Mucosa of descending colon (tissue), 3 donors: ENCODE measurements at regions not wholly inside any gene's neighbourhood (a gene's known extent, or its start where the extent isn't known, plus 50 kb on each side); places are given as distances from the start of the nearest gene placed in this dataset.
"Not testable (repeated sequence)": the region's sequence is repeated elsewhere in the genome, so short reads cannot be mapped to it uniquely, and the experiment has no call there.

Experiments
- ATAC-seq: fragments of 200-7000 bp; cut with Tn5 transposase; one replicate; pipeline ENCODE4 v1.9.1; 2020; ENCODE audit warnings: mild to moderate bottlenecking, moderate library complexity
- DNase-seq, 3 donors: peaks; one replicate each; pipeline ENCODE4 v3.0.0-alpha.2; 2020
- H3K36me3 ChIP-seq: fragments of 200-600 bp; one replicate; pipeline ENCODE4 v1.8.0; 2021; ENCODE audit warnings: low read depth, mild to moderate bottlenecking
- H3K4me1 ChIP-seq: fragments of 200-600 bp; one replicate; pipeline ENCODE4 v1.8.0; 2021; ENCODE audit warnings: low read depth, mild to moderate bottlenecking
- H3K4me3 ChIP-seq: fragments of 200-600 bp; one replicate; pipeline ENCODE4 v1.8.0; 2021; ENCODE audit warnings: mild to moderate bottlenecking
- H3K9me3 ChIP-seq: fragments of 200-600 bp; one replicate; pipeline ENCODE4 v1.8.0; 2021; ENCODE audit warnings: mild to moderate bottlenecking
- intact Hi-C, 2 donors: fragments of 100-400 bp; cut with DNase I in 1 of 2; cut with micrococcal nuclease in 1 of 2; formaldehyde crosslinking; loops; one replicate each; pipeline versions ENCODE4 v1.11.0 to v1.11.1; 2022; cut with DNase I, micrococcal nuclease
- TF ChIP-seq, protein P1 (sequence below): fragments of 200-600 bp; IDR thresholded peaks from one replicate; pipeline ENCODE4 v1.8.0; 2022; ENCODE audit warnings: antibody characterized with exemption, mild to moderate bottlenecking
- donor health status: DM: no; HTN: no; CAD: no; lungs with moderate emphysema.
- donor health status: DM: no; HTN: no; CAD: no.
- donor health status: DM: no; HTN: yes; CAD: no.

DNA sequence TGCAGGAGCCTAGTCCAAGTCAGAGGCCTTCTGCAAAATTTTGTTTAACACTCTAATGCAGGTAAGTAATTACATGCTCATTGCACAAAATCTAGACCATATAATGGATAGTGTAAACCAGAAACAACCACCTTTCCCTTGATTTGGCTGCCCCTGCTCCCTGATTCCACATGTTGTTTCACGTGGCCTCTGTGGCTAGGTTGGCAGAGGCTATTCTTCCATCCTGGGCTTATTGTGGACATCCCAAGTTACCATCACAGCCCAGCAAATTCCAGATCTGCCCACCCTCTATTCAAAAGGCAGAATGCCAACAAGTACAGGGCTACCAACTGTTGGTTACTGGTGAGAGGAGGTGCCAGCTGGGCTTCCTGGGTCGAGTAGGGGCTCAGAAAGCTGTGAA lies 794.5 kb upstream of the GRM7 start:
- H3K4me3 ChIP-seq, result no peak overlapping the region
- H3K36me3 ChIP-seq, result no peaks in the 10 kb centered on the region
- no peak for ATAC-seq
- H3K9me3 ChIP-seq, result no peaks in the 10 kb centered on the region
- intact Hi-C loops, result no loop called here
- no peak for DNase-seq
- TF ChIP-seq, protein P1, sequence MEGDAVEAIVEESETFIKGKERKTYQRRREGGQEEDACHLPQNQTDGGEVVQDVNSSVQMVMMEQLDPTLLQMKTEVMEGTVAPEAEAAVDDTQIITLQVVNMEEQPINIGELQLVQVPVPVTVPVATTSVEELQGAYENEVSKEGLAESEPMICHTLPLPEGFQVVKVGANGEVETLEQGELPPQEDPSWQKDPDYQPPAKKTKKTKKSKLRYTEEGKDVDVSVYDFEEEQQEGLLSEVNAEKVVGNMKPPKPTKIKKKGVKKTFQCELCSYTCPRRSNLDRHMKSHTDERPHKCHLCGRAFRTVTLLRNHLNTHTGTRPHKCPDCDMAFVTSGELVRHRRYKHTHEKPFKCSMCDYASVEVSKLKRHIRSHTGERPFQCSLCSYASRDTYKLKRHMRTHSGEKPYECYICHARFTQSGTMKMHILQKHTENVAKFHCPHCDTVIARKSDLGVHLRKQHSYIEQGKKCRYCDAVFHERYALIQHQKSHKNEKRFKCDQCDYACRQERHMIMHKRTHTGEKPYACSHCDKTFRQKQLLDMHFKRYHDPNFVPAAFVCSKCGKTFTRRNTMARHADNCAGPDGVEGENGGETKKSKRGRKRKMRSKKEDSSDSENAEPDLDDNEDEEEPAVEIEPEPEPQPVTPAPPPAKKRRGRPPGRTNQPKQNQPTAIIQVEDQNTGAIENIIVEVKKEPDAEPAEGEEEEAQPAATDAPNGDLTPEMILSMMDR, result no peak
- H3K4me1 ChIP-seq, result no peaks in the 10 kb centered on the region

DNA sequence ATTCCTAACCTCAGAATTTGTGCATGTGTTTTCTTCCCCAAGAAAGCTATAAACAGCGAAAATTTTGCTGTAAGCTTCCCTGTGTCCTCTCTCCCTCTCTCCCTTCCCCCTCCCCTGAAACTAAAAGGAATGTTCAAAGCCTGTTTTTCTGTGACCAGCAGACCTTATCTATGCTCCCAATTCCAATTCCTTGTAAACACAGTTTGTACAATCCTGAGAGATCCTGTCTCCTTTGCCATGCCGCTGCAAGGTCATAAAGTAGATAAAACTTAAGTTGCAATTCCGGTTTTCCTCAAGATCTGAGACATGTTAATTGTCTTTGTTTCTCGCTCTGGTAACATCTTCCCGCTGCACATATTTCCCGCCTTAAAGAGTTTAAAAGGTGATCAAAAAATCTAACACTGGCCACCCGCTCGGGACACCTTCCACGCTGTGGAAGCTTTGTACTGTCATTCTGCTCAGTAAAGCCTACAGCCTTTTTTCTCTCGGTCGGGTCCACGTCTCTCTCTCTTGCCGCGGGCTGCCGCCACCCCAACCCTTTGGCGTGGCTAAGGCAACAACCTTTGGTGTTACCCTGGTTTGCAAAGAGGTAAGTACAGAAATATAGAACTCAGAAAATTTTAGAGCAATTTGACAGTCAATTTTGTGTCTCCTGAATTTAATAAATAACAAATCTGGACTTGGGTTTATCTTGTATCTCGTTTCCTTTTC lies 793.9 kb upstream of the GRM7 start:
- H3K4me3 ChIP-seq, H3K4me1 ChIP-seq, H3K9me3 ChIP-seq, ATAC-seq, intact Hi-C loops, H3K36me3 ChIP-seq: not testable (repeated sequence)
- peak in 1 of 3 donors; percentile 25 for DNase-seq

DNA sequence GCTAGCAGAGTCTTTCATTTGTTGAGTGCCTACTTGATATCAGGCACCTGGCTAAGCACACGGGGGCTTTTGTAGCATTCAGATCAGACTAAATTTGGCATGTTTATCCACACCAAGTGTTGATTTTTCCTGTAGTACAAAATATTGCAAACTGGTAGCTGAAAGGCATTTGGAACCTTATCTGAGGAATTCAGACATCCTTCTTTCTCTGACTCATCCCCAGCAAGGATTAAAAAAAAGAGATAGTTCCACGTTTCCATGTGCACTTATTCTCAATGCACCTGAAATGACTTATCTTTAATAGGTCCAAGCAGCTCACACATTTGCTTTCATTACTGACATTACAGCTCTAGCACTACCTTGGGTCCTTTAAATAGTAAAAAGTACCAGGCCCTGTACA lies 786.0 kb upstream of the GRM7 start:
- intact Hi-C loops, result no loop called here
- TF ChIP-seq, protein P1, result no peak
- Histone ChIP-seq H3K4me3 (no peak overlapping the region), H3K4me1 (no peaks in the 10 kb centered on the region), H3K9me3 (no peaks in the 10 kb centered on the region), H3K36me3 (no peaks in the 10 kb centered on the region)
- no peak for ATAC-seq
- DNase-seq, result no peak

DNA sequence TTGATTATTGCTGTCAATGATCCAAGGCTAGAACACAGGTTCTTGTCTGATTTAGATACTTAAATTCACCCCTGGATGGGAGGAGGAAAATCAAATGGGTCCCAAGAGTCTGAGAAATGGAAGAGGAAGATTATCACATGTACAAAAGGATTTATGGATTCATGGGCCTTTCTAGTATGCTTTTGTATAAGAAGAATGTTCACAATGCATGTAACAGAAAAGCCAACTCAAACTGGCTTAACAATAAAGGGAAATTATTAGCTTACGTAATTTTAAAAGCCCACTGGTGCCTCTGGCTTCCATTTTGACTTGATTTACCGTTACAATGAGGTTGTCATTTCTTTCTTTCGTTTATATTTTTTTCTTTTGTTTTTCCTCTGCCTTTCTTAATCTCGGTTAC lies 782.5 kb upstream of the GRM7 start:
- Histone ChIP-seq H3K36me3 (no peaks in the 10 kb centered on the region), H3K4me3 (no peak overlapping the region), H3K9me3 (no peaks in the 10 kb centered on the region), H3K4me1 (no peaks in the 10 kb centered on the region)
- DNase-seq (no peak), ATAC-seq (no peak)
- TF ChIP-seq, protein P1, result no peak
- intact Hi-C loops, result no loop called here

DNA sequence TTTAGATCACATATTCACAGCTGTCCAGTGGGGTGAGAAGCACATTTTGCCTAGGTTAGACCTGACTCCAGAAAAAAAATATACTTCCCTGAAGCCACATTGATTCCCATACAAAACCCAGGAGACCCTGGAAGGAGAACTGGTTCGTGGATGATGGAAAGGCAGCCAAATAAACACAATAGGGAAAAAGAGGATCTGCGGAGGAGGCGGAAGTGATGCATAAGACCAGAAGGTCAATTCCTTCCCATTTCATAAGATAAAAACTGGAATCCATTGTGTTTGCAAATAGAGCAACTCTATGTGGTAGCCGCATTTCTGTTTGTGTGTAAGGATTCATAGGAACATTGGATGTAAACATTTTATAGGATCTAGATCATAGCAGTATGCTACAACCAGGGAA lies 781.9 kb upstream of the GRM7 start:
- H3K4me1 ChIP-seq, result no peaks in the 10 kb centered on the region
- no peak for ATAC-seq

DNA sequence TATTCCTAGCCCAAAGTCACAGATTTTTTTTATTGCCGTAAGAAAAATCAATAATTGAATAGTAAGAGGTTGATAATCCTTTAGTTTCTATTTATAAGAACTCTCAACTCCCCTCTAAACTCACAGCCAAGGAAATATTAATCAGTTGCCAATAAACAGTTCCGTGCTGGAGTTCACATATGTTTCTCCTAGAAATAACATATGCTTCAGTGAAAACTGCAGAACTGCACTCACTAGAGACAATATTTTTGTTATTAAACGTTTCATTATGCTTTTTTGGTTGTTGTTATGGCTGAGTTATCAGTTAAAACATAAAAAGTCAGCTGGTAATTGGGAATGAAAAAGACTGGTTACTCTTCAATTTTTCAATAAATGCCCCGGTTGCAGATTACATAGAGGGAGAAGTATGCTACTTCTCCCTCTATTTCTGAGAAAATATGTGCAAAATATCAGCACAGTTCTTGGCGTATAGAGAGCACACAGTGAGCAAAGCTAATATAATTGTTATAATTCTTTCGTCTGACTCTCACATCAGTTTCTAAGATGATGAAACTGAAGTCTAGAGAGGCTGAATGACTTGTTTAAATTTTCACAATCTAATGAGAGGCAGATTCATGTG lies 781.2 kb upstream of the GRM7 start:
- H3K36me3 ChIP-seq, result no peaks in the 10 kb centered on the region
- TF ChIP-seq, protein P1, result no peak
- ATAC-seq (no peak), DNase-seq (no peak)
- intact Hi-C loops, result no loop called here
- no peaks in the 10 kb centered on the region for H3K9me3 ChIP-seq
- H3K4me3 ChIP-seq, result no peak overlapping the region
- no peaks in the 10 kb centered on the region for H3K4me1 ChIP-seq

More for the DNA sequence above, 781.9 kb upstream of the GRM7 start:
- no peaks in the 10 kb centered on the region for H3K36me3 ChIP-seq
- TF ChIP-seq, protein P1, result no peak
- intact Hi-C loops, result no loop called here
- H3K9me3 ChIP-seq, result no peaks in the 10 kb centered on the region
- H3K4me3 ChIP-seq, result no peak overlapping the region
- DNase-seq, result no peak
